ENCODE measurements at regions not wholly inside any gene's neighbourhood (a gene's known extent, or its start where the extent isn't known, plus 50 kb on each side); places are given as distances from the start of the nearest gene placed in this dataset.

- TF ChIP-seq CTCF (IDR thresholded peaks at IDR 0.05 in 8 of 11, conservative IDR thresholded peaks at IDR 0.05 in 3 of 11) (no peak), POLR2AphosphoS5 (IDR thresholded peaks at IDR 0.05) (no peak), POLR2A (IDR thresholded peaks at IDR 0.05) (no peak)
Measured at GRCh38 chr1:224565186-224565585, 50.9 kb upstream of the CNIH3 start.

All from spleen (tissue), 7 donors.